ENCODE measurements at regions not wholly inside any gene's neighbourhood (a gene's known extent, or its start where the extent isn't known, plus 50 kb on each side); places are given as distances from the start of the nearest gene placed in this dataset.

DNA sequence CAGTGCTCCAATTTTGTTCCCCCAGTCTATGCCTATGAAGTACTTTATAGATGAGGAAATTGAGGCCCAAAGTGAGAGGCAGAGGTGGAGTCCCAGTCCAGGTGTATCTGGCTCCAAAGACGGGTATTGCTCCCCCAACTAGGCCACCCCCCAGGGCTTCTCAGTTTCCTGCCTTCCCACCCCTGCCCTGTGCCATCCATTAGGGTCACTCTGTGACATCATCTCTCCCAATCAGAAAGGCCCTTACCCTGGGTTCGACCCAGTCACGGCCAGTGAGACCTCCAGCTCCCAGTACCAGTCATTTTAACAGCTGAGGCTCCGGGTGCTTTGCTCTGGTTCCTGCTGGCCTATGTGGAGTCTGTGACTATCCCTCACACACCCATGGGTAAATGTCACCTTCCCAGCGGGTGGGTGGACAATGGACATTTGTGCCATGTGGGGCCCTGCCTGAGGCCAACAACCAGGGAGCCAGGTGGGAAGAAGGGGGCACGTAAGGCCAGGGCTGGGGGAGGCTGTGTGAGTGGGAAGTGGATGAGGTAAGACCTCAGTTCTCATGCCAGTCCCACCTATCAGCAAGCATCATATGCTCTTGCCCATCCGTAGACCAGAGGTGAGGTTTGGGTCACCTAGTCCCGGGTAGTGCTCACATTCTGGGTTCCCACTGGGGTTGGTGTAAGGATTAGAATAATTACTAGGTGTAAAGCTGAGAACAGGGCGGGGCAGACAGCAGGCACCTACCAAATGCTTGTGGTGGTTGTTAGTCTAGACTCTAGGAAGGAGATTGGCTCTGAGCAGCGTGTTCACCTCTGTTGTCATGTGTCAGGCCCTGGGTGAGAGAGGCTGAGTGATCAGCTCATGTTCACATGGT lies 685.9 kb downstream of the MATN1 start:
- no peak for ATAC-seq
- H3K9ac ChIP-seq (ENCODE audit: insufficient read depth, low read depth, low read length): no peak overlapping the region
- H3K4me2 ChIP-seq (ENCODE audit: low read depth, low read length): no peak overlapping the region
- BruUV-seq (replicated peaks): no TSS peak
- H3K4me3 ChIP-seq (replicated peaks in 1 of 3; ENCODE audit: insufficient read depth in 1 of 3, low read depth in 2 of 3, low read length in 3 of 3): no peak overlapping the region
- no peak overlapping the region for H3K27ac ChIP-seq (ENCODE audit: extremely low read length, insufficient read depth, low read length)
- H3K79me2 ChIP-seq (ENCODE audit: insufficient read depth, low read length): no peaks in the 10 kb centered on the region
- no peaks in the 10 kb centered on the region for H3K27me3 ChIP-seq (ENCODE audit: control insufficient read depth in 1 of 2, insufficient read depth in 2 of 2, low read length in 2 of 2)
- no peak for FAIRE-seq
- POLR2A ChIA-PET: no interaction called here
- no peak overlapping the region for H2AFZ ChIP-seq (ENCODE audit: low read length)
- peaks cover 9% of the 10 kb centered on the region for H3K4me1 ChIP-seq (ENCODE audit: insufficient read depth, low read length)
- H3K9me3 ChIP-seq (ENCODE audit: low read length): peaks cover 4% of the 10 kb centered on the region; the same call in 1 of the 2 replicates
- intact Hi-C loops (cut with micrococcal nuclease; ENCODE audit: unreplicated experiment): no loop called here
- no peak for DNase-seq (ENCODE audit: low spot score)
- CTCF ChIA-PET (ENCODE audit: low intra/inter-chr PET ratio, low total read pairs): no interaction called here
- H4K20me1 ChIP-seq (ENCODE audit: insufficient read depth, low read length): no peaks in the 10 kb centered on the region
- TF ChIP-seq ZSCAN5A (CRISPR knock-in tag; IDR thresholded peaks at IDR 0.05; ENCODE audit: borderline replicate concordance) (no peak), TGIF2 (CRISPR knock-in tag; IDR thresholded peaks at IDR 0.05) (no peak), NONO (IDR thresholded peaks at IDR 0.05) (no peak), NONO (CRISPR knock-in tag; conservative IDR thresholded peaks at IDR 0.05) (no peak), ZSCAN20 (CRISPR knock-in tag; IDR thresholded peaks at IDR 0.05; ENCODE audit: borderline replicate concordance) (no peak), ZKSCAN8 (CRISPR knock-in tag; IDR thresholded peaks at IDR 0.05; ENCODE audit: borderline replicate concordance) (no peak), ZFP36 (IDR thresholded peaks at IDR 0.05; ENCODE audit: borderline replicate concordance, low read depth, low read length, partially characterized antibody) (no peak), BCL6 (CRISPR knock-in tag; IDR thresholded peaks at IDR 0.05) (no peak), MEIS2 (CRISPR knock-in tag; IDR thresholded peaks at IDR 0.05) (no peak), GTF3A (CRISPR knock-in tag; conservative IDR thresholded peaks at IDR 0.05) (no peak), FOXM1 (CRISPR knock-in tag; IDR thresholded peaks at IDR 0.05) (no peak), ZNF329 (CRISPR knock-in tag; IDR thresholded peaks at IDR 0.05; ENCODE audit: low read depth) (no peak), KLF11 (CRISPR knock-in tag; IDR thresholded peaks at IDR 0.05) (no peak), ZNF543 (CRISPR knock-in tag; IDR thresholded peaks at IDR 0.05) (no peak)
- TF ChIP-seq, protein P1, sequence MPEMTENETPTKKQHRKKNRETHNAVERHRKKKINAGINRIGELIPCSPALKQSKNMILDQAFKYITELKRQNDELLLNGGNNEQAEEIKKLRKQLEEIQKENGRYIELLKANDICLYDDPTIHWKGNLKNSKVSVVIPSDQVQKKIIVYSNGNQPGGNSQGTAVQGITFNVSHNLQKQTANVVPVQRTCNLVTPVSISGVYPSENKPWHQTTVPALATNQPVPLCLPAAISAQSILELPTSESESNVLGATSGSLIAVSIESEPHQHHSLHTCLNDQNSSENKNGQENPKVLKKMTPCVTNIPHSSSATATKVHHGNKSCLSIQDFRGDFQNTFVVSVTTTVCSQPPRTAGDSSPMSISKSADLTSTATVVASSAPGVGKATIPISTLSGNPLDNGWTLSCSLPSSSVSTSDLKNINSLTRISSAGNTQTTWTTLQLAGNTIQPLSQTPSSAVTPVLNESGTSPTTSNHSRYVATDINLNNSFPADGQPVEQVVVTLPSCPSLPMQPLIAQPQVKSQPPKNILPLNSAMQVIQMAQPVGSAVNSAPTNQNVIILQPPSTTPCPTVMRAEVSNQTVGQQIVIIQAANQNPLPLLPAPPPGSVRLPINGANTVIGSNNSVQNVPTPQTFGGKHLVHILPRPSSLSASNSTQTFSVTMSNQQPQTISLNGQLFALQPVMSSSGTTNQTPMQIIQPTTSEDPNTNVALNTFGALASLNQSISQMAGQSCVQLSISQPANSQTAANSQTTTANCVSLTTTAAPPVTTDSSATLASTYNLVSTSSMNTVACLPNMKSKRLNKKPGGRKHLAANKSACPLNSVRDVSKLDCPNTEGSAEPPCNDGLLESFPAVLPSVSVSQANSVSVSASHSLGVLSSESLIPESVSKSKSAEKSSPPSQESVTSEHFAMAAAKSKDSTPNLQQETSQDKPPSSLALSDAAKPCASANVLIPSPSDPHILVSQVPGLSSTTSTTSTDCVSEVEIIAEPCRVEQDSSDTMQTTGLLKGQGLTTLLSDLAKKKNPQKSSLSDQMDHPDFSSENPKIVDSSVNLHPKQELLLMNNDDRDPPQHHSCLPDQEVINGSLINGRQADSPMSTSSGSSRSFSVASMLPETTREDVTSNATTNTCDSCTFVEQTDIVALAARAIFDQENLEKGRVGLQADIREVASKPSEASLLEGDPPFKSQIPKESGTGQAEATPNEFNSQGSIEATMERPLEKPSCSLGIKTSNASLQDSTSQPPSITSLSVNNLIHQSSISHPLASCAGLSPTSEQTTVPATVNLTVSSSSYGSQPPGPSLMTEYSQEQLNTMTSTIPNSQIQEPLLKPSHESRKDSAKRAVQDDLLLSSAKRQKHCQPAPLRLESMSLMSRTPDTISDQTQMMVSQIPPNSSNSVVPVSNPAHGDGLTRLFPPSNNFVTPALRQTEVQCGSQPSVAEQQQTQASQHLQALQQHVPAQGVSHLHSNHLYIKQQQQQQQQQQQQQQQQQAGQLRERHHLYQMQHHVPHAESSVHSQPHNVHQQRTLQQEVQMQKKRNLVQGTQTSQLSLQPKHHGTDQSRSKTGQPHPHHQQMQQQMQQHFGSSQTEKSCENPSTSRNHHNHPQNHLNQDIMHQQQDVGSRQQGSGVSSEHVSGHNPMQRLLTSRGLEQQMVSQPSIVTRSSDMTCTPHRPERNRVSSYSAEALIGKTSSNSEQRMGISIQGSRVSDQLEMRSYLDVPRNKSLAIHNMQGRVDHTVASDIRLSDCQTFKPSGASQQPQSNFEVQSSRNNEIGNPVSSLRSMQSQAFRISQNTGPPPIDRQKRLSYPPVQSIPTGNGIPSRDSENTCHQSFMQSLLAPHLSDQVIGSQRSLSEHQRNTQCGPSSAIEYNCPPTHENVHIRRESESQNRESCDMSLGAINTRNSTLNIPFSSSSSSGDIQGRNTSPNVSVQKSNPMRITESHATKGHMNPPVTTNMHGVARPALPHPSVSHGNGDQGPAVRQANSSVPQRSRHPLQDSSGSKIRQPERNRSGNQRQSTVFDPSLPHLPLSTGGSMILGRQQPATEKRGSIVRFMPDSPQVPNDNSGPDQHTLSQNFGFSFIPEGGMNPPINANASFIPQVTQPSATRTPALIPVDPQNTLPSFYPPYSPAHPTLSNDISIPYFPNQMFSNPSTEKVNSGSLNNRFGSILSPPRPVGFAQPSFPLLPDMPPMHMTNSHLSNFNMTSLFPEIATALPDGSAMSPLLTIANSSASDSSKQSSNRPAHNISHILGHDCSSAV (CRISPR knock-in tag; IDR thresholded peaks at IDR 0.05; ENCODE audit: borderline replicate concordance): no peak
- H3K36me3 ChIP-seq (replicated peaks in 1 of 2; ENCODE audit: control insufficient read depth in 1 of 2, insufficient read depth in 2 of 2, low read length in 2 of 2): no peaks in the 10 kb centered on the region
- WGBS (ENCODE audit: low lambda C conversion rate): 22% methylated on average over 4 of the region's 10 CpGs
- in situ Hi-C loops (cut with HindIII; ENCODE audit: extremely low pct_ligation_motif_present, low pct_unique_long_range_greater_than_20kb): no loop called here
